GM19193 (cell line): ENCODE measurements at regions not wholly inside any gene's neighbourhood (a gene's known extent, or its start where the extent isn't known, plus 50 kb on each side); places are given as distances from the start of the nearest gene placed in this dataset.

Experiments
- POLR2A ChIP-seq: IDR thresholded peaks from 4 replicates; pipeline ENCODE4 v1.6.1; 2011; ENCODE audit not compliant: insufficient read depth, insufficient read length; ENCODE audit errors: extremely low read depth

DNA sequence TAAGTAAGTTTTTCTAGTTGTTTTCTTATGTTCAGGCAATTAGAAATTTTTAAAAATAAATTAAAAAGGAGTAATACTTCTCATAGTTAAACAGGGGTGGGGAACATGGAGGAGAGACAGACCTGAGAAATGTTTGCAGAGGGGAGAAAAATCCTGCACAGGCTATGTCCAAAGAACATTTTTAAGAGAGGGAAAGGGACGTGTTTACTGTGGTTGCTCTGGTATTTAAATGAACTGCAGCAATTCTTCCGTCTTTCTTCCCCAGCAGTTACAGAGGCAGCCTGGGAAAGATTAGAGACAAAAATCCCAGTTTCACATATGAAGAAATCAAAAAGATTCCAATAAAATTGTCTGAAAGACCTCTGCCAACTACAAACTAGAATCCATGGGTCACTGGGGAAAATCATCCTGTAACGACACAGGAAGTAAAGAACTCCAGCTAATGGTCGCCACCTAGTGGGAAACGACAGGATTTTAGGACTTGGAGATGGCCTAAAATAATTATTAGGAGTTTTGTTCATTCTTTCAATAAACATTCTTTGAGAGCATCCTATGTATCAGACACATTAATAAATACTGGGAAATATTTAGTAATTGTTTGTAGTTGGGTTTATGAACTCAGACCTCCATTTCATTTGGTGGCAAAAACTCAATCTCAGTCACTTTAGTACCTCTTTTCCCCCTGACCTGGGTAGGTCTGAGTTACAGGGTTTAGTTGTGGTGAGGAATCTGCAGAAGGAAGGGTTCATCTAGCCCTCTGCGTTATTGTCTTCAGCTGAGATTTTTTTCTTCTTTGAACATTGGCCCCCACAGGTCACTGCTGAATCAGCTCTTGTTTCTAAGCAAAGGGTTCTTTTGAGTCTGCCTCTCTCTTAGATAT is 69.9 kb upstream of the GOLIM4 start:
- TF ChIP-seq POLR2A: no peak

- TF ChIP-seq POLR2A: no peak
Measured at GRCh38 chr3:168162172-168162571, 66.4 kb upstream of the GOLIM4 start.

DNA sequence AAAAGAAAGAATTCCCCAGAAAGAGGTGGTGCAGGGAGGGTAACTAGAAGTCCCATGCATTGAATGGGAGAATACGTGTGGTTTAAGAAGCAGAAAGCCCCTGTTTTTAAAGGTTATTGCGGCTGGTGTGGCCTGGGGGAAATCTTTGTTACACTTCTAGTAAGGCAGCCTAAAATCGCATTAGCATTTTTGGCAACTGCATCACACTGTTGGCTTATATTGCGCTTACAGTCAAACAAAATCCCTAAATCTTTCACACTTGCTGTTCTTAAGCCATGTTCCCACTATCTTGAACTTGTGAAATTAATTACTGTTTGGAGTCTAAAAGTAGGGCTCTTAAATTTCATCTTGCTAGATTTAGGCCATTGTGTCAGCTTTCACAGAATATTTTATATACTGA is 66.0 kb upstream of the GOLIM4 start:
- no peak for TF ChIP-seq POLR2A

DNA sequence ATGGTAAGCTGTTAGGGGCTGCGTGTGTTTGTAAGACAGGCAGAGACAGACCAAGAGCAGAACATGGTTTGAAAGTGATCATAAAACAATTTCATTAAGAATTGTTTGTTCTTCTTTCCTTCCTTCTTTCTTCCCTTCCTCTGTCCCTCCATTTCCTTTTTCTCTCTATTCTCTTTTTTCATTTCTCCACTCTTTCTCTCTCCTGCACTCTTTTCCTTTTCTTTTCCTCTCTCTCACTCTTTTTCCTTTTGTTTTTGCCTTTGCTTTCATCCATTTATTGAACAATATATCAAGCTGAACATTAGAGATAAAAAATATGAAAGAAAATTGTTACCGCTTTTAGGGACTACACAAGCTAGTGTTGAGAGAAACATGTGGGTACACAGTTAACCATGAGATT is 62.2 kb upstream of the GOLIM4 start:
- no peak for TF ChIP-seq POLR2A

- no peak for TF ChIP-seq POLR2A
Measured at GRCh38 chr3:168157099-168157700, 61.5 kb upstream of the GOLIM4 start.

- TF ChIP-seq POLR2A: no peak
Measured at GRCh38 chr3:168156479-168156878, 60.8 kb upstream of the GOLIM4 start.

- no peak for TF ChIP-seq POLR2A
Measured at GRCh38 chr3:168155303-168155702, 59.6 kb upstream of the GOLIM4 start.

DNA sequence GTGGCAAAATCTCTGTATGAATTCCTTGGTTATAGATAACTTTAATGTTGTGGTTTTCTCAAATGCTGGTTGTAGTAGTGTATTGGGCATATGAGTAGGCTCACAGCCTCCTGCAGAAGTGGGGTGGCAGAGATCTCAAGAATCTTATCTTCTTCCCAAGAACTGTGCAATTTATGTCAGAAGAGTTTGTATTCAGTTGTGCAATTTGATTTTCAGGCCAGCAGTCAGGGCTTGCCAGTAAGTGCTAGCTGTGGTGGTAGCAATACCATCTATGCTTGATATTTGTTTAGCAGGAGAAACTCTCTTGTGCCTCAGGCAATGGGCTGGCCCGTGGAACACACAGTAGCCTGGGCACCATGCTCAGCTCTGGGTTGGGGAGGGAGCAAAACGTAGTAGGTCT is 58.4 kb upstream of the GOLIM4 start:
- no peak for TF ChIP-seq POLR2A

- no peak for TF ChIP-seq POLR2A
Measured at GRCh38 chr3:168152149-168152548, 56.4 kb upstream of the GOLIM4 start.
